Stomach (tissue), 8 donors: ENCODE measurements at regions not wholly inside any gene's neighbourhood (a gene's known extent, or its start where the extent isn't known, plus 50 kb on each side); places are given as distances from the start of the nearest gene placed in this dataset.

Source experiments
- DNase-seq, 2 donors: peaks; one replicate each; pipeline versions ENCODE4 v3.0.0 to v3.0.0-alpha.2; 2013 to 2019
- H3K27ac ChIP-seq, 5 donors: fragments of 200-600 bp in 4 of 5; sonication (generic) in 4 of 5; one replicate each; pipeline ENCODE4 v1.5.1; 2013 to 2019; ENCODE audit warnings: mild to moderate bottlenecking in 1 of 5, moderate library complexity in 1 of 5
- H3K27me3 ChIP-seq, 3 donors: fragments of 200-600 bp; sonication (generic); one replicate each; pipeline ENCODE4 v1.5.1; 2017 to 2019; ENCODE audit warnings: mixed run types in 1 of 3
- H3K36me3 ChIP-seq, 4 donors: fragments of 200-600 bp; sonication (generic); 1 replicate in 3 of 4; 2 replicates in 1 of 4; pipeline ENCODE4 v1.5.1; 2016 to 2019
- H3K4me1 ChIP-seq, 4 donors: fragments of 200-600 bp; sonication (generic); one replicate each; pipeline ENCODE4 v1.5.1; 2016 to 2019
- H3K4me3 ChIP-seq, 4 donors: fragments of 200-600 bp; sonication (generic) in 3 of 4; one replicate each; pipeline ENCODE4 v1.5.1; 2016 to 2019; ENCODE audit warnings: mild to moderate bottlenecking in 1 of 4
- H3K9me3 ChIP-seq, 4 donors: fragments of 200-600 bp; sonication (generic); one replicate each; pipeline ENCODE4 v1.5.1; 2016 to 2019
- CTCF ChIP-seq, 7 experiments: fragments of 450-650 bp in 4 of 7; fragments of 200-600 bp in 3 of 7; sonication (generic) in 3 of 7; IDR thresholded peaks; one replicate each; pipeline ENCODE4 v1.5.1; 2016 to 2019; ENCODE audit warnings: antibody characterized with exemption in 7 of 7, control low read depth in 2 of 7, mild to moderate bottlenecking in 1 of 7
- EP300 ChIP-seq: sonication (generic); formaldehyde crosslinking; IDR thresholded peaks from one replicate; pipeline ENCODE4 v1.6.1; 2017; ENCODE audit warnings: antibody characterized with exemption
- POLR2A ChIP-seq, 4 donors: fragments of 450-650 bp; IDR thresholded peaks; one replicate each; pipeline ENCODE4 v1.6.1; 2016; ENCODE audit warnings: antibody characterized with exemption in 4 of 4, control low read depth in 2 of 4, mild to moderate bottlenecking in 1 of 4, moderate library complexity in 1 of 4
- POLR2AphosphoS5 ChIP-seq, 3 donors: sonication (generic); formaldehyde crosslinking; IDR thresholded peaks; one replicate each; pipeline ENCODE4 v1.6.1; 2016; ENCODE audit warnings: antibody characterized with exemption in 3 of 3
- WGBS, 5 donors: extraction: QIAGEN DNeasy Blood & Tissue Kit in 3 of 5; methylation state at CpG; one replicate each; pipeline versions ENCODE4 v1.1.5 to v1.1.7; 2013 to 2018; 5-methylcytosine and 5-hydroxymethylcytosine counted together
- intact Hi-C: fragments of 100-400 bp; cut with DNase I; formaldehyde crosslinking; loops from one replicate; pipeline ENCODE4 v1.15.1; 2023; ENCODE audit warnings: low total_unique reads
- donor health status: healthy with polysubstance abuse.
- donor health status: Bipolar disorder and iron deficiency.
- donor health status: healthy.

GRCh38 chr1:216793303-216793702 is 70.1 kb upstream of the ESRRG start:
- no peaks in the 10 kb centered on the region for H3K9me3 ChIP-seq
- intact Hi-C loops, result no loop called here
- no peak for TF ChIP-seq POLR2AphosphoS5 (IDR thresholded peaks at IDR 0.05)
- TF ChIP-seq CTCF (IDR thresholded peaks at IDR 0.05), result no peak
- no peak for TF ChIP-seq POLR2A (IDR thresholded peaks at IDR 0.05)
- no peak for TF ChIP-seq EP300

GRCh38 chr1:216788671-216789070 is 65.4 kb upstream of the ESRRG start:
- 88 to 100% (median 96%) methylated on average over 1 of the region's 1 CpG for WGBS, 5 donors
- Histone ChIP-seq H3K27me3 (no peaks in the 10 kb centered on the region), H3K9me3 (no peaks in the 10 kb centered on the region), H3K4me3 (no peak overlapping the region), H3K4me1 (no peaks in the 10 kb centered on the region), H3K27ac (no peak overlapping the region), H3K36me3 (no peaks in the 10 kb centered on the region)
- no peak for DNase-seq
- intact Hi-C loops, result no loop called here
- no peak for TF ChIP-seq EP300
- TF ChIP-seq CTCF (IDR thresholded peaks at IDR 0.05), result no peak
- TF ChIP-seq POLR2A (IDR thresholded peaks at IDR 0.05), result no peak
- no peak for TF ChIP-seq POLR2AphosphoS5 (IDR thresholded peaks at IDR 0.05)

More at GRCh38 chr1:216793303-216793702, 70.1 kb upstream of the ESRRG start:
- H3K4me3 ChIP-seq, result no peak overlapping the region
- no peak overlapping the region for H3K27ac ChIP-seq
- no peaks in the 10 kb centered on the region for H3K4me1 ChIP-seq
- DNase-seq, result no peak
- no peaks in the 10 kb centered on the region for H3K36me3 ChIP-seq
- no peaks in the 10 kb centered on the region for H3K27me3 ChIP-seq

- 64 to 81% (median 69%) methylated on average over 4 of the region's 4 CpGs for WGBS, 5 donors
- peak in 1 of 2 donors; percentile 50 for DNase-seq
- H3K4me1 ChIP-seq, result no peaks in the 10 kb centered on the region
- H3K36me3 ChIP-seq, result no peaks in the 10 kb centered on the region
- no peak for TF ChIP-seq POLR2A (IDR thresholded peaks at IDR 0.05)
- TF ChIP-seq CTCF (IDR thresholded peaks at IDR 0.05), result no peak
- TF ChIP-seq EP300, result no peak
- TF ChIP-seq POLR2AphosphoS5 (IDR thresholded peaks at IDR 0.05), result no peak
- H3K27ac ChIP-seq, result no peak overlapping the region
- no peaks in the 10 kb centered on the region for H3K27me3 ChIP-seq
- H3K4me3 ChIP-seq, result no peak overlapping the region
- intact Hi-C loops, result no loop called here
- H3K9me3 ChIP-seq, result no peaks in the 10 kb centered on the region
These were observed 62.5 kb upstream of the ESRRG start for GRCh38 chr1:216785737-216786136.

GRCh38 chr1:216785221-216785620 is 62.0 kb upstream of the ESRRG start:
- H3K27ac ChIP-seq, result no peak overlapping the region
- no peak for TF ChIP-seq POLR2A (IDR thresholded peaks at IDR 0.05)
- no peaks in the 10 kb centered on the region for H3K36me3 ChIP-seq
- intact Hi-C loops, result no loop called here
- DNase-seq, result no peak
- no peaks in the 10 kb centered on the region for H3K27me3 ChIP-seq
- 75 to 87% (median 83%) methylated on average over 3 of the region's 3 CpGs for WGBS, 5 donors
- no peaks in the 10 kb centered on the region for H3K4me1 ChIP-seq
- H3K9me3 ChIP-seq, result no peaks in the 10 kb centered on the region
- no peak overlapping the region for H3K4me3 ChIP-seq

- H3K27ac ChIP-seq, result no peak overlapping the region
- DNase-seq, result no peak
- no peaks in the 10 kb centered on the region for H3K27me3 ChIP-seq
- H3K9me3 ChIP-seq, result no peaks in the 10 kb centered on the region
- no peaks in the 10 kb centered on the region for H3K4me1 ChIP-seq
- TF ChIP-seq EP300 (no peak), POLR2AphosphoS5 (IDR thresholded peaks at IDR 0.05) (no peak), POLR2A (IDR thresholded peaks at IDR 0.05) (no peak), CTCF (IDR thresholded peaks at IDR 0.05) (no peak)
- intact Hi-C loops, result no loop called here
- no peak overlapping the region for H3K4me3 ChIP-seq
- H3K36me3 ChIP-seq, result no peaks in the 10 kb centered on the region
These were observed 56.5 kb upstream of the ESRRG start for GRCh38 chr1:216779686-216780085.
